Right cardiac atrium (tissue), 5 donors: ENCODE measurements at regions not wholly inside any gene's neighbourhood (a gene's known extent, or its start where the extent isn't known, plus 50 kb on each side); places are given as distances from the start of the nearest gene placed in this dataset.
A peak's percentile ranks its signal among the peaks of the same experiment; 100 is the strongest.
"Not testable (repeated sequence)": the region's sequence is repeated elsewhere in the genome, so short reads cannot be mapped to it uniquely, and the experiment has no call there.

Experiments
- ATAC-seq, 2 donors: fragments of 200-7000 bp; cut with Tn5 transposase; one replicate each; pipeline versions ENCODE4 v1.8.0 to v1.9.1; 2020; ENCODE audit warnings: moderate library complexity in 2 of 2, mild to moderate bottlenecking in 1 of 2
- DNase-seq, 3 donors: peaks; one replicate each; pipeline ENCODE4 v3.0.0-alpha.2; 2020
- H3K27ac ChIP-seq: one replicate; pipeline ENCODE4 v1.5.1; 2013; ENCODE audit warnings: mild to moderate bottlenecking, low read length, control low read depth, moderate library complexity
- H3K27me3 ChIP-seq: one replicate; pipeline ENCODE4 v1.6.1; 2013; ENCODE audit not compliant: control insufficient read depth, insufficient read depth
- H3K4me1 ChIP-seq: one replicate; pipeline ENCODE4 v1.6.1; 2013; ENCODE audit warnings: low read length; ENCODE audit not compliant: control insufficient read depth, insufficient read depth
- H3K4me3 ChIP-seq: one replicate; pipeline ENCODE4 v1.5.1; 2013; ENCODE audit warnings: low read length, control low read depth
- H3K9me3 ChIP-seq: one replicate; pipeline ENCODE4 v1.6.1; 2013; ENCODE audit warnings: low read length; ENCODE audit not compliant: control insufficient read depth
- WGBS: extraction: QIAGEN DNeasy Blood & Tissue Kit; methylation state at CpG from one replicate; pipeline ENCODE4 v1.1.7; 2013; 5-methylcytosine and 5-hydroxymethylcytosine counted together
- intact Hi-C, 4 donors: fragments of 100-400 bp; cut with DNase I; formaldehyde crosslinking; loops; one replicate each; pipeline versions ENCODE4 v1.11.0 to v1.14.0; 2022 to 2023
- donor health status: healthy with polysubstance abuse.
- donor health status: DM: no; HTN: yes; CAD: no.
- donor health status: DM: no; HTN: no; CAD: no.
- donor health status: DM: no; HTN: yes; CAD: no; lungs with severe emphysema.
- donor health status: DM: yes; HTN: yes; CAD: no.

- peak; percentile 69 to 74 for ATAC-seq
- DNase-seq, H3K9me3 ChIP-seq, H3K27me3 ChIP-seq, intact Hi-C loops, H3K4me3 ChIP-seq, H3K4me1 ChIP-seq, H3K27ac ChIP-seq: not testable (repeated sequence)
- WGBS: 70% methylated on average over 4 of the region's 4 CpGs
These were observed 73.4 kb upstream of the SAMD11 start for GRCh38 chr1:850318-850717.

GRCh38 chr1:851398-851797 lies 72.3 kb upstream of the SAMD11 start:
- ATAC-seq, H3K27me3 ChIP-seq, H3K4me3 ChIP-seq, DNase-seq, H3K9me3 ChIP-seq, intact Hi-C loops, H3K27ac ChIP-seq, H3K4me1 ChIP-seq: not testable (repeated sequence)
- 81% methylated on average over 14 of the region's 17 CpGs for WGBS

GRCh38 chr1:851841-852240 lies 71.9 kb upstream of the SAMD11 start:
- H3K4me1 ChIP-seq, DNase-seq, H3K4me3 ChIP-seq, H3K27ac ChIP-seq, ATAC-seq, H3K9me3 ChIP-seq, H3K27me3 ChIP-seq, intact Hi-C loops: not testable (repeated sequence)
- WGBS: 82% methylated on average over 9 of the region's 9 CpGs

- H3K4me1 ChIP-seq, DNase-seq, H3K27ac ChIP-seq, H3K9me3 ChIP-seq, ATAC-seq, H3K4me3 ChIP-seq, intact Hi-C loops, H3K27me3 ChIP-seq: not testable (repeated sequence)
- 87% methylated on average over 16 of the region's 16 CpGs for WGBS
These were observed 68.3 kb upstream of the SAMD11 start for GRCh38 chr1:855202-855981.

GRCh38 chr1:856541-857057 lies 67.1 kb upstream of the SAMD11 start:
- H3K9me3 ChIP-seq, H3K27me3 ChIP-seq, DNase-seq, intact Hi-C loops, H3K4me1 ChIP-seq, H3K27ac ChIP-seq, H3K4me3 ChIP-seq, ATAC-seq: not testable (repeated sequence)
- WGBS: 68% methylated on average over 9 of the region's 10 CpGs

GRCh38 chr1:857926-858648 lies 65.6 kb upstream of the SAMD11 start:
- DNase-seq, intact Hi-C loops, H3K9me3 ChIP-seq, H3K27me3 ChIP-seq, H3K4me1 ChIP-seq, H3K4me3 ChIP-seq, H3K27ac ChIP-seq: not testable (repeated sequence)
- ATAC-seq: peak; percentile 20 to 33
- 25% methylated on average over 15 of the region's 16 CpGs for WGBS

GRCh38 chr1:858649-859041 lies 65.1 kb upstream of the SAMD11 start:
- H3K4me1 ChIP-seq, intact Hi-C loops, H3K4me3 ChIP-seq, H3K27ac ChIP-seq, H3K9me3 ChIP-seq, H3K27me3 ChIP-seq: not testable (repeated sequence)
- 2% methylated on average over 11 of the region's 12 CpGs for WGBS
- peak; percentile 84 to 85 for ATAC-seq
- peak; percentile 66 to 89 (median 86) for DNase-seq

- H3K4me1 ChIP-seq, H3K27ac ChIP-seq, ATAC-seq, H3K4me3 ChIP-seq, H3K9me3 ChIP-seq, intact Hi-C loops, H3K27me3 ChIP-seq, DNase-seq: not testable (repeated sequence)
- WGBS: 67% methylated on average over 10 of the region's 11 CpGs
These were observed 62.8 kb upstream of the SAMD11 start for GRCh38 chr1:860941-861340.

- Histone ChIP-seq H3K27ac (no peak overlapping the region), H3K9me3 (no peaks in the 10 kb centered on the region)
- intact Hi-C loops: no loop called here
These were observed 62.0 kb upstream of the SAMD11 start for GRCh38 chr1:861714-862113.

GRCh38 chr1:862601-863000 lies 61.1 kb upstream of the SAMD11 start:
- 44% methylated on average over 1 of the region's 1 CpG for WGBS
- H3K4me3 ChIP-seq, DNase-seq, H3K27me3 ChIP-seq, intact Hi-C loops, ATAC-seq, H3K4me1 ChIP-seq, H3K27ac ChIP-seq, H3K9me3 ChIP-seq: not testable (repeated sequence)

More at GRCh38 chr1:861714-862113, 62.0 kb upstream of the SAMD11 start:
- no peak for DNase-seq
- no peak overlapping the region for H3K4me3 ChIP-seq
- ATAC-seq: no peak
- peaks cover 2% of the 10 kb centered on the region for H3K4me1 ChIP-seq
- H3K27me3 ChIP-seq: no peaks in the 10 kb centered on the region

- H3K4me1 ChIP-seq, H3K27me3 ChIP-seq, intact Hi-C loops, DNase-seq, H3K9me3 ChIP-seq, H3K4me3 ChIP-seq: not testable (repeated sequence)
- ATAC-seq: peak; percentile 46 to 71
- WGBS: 48% methylated on average over 8 of the region's 8 CpGs
- H3K27ac ChIP-seq: peak overlapping the region; percentile 8
These were observed 58.1 kb upstream of the SAMD11 start for GRCh38 chr1:865633-866032.
